Hepatocyte (in vitro differentiated cells): ENCODE measurements at regions not wholly inside any gene's neighbourhood (a gene's known extent, or its start where the extent isn't known, plus 50 kb on each side); places are given as distances from the start of the nearest gene placed in this dataset. TPM values are rescaled to one million over a fixed set of nuclear protein-coding genes. Genes with fewer than 3 reads are reported as not detected.

Experiments used
- small RNA-seq: library from RNA; depleted of rRNA; stranded (forward); fragments of <200 nt; gene quantifications from one replicate; pipeline ENCODE3, GENCODE V24; 2014

Small RNA genes in the stretch of these regions (small RNA-seq; reads per million reads assigned to genes)
- gene RN7SKP31, result not detected
- gene RNU6-985P, result not detected
